ENCODE measurements at regions not wholly inside any gene's neighbourhood (a gene's known extent, or its start where the extent isn't known, plus 50 kb on each side); places are given as distances from the start of the nearest gene placed in this dataset.

- no peak for FAIRE-seq
- no peak for ATAC-seq
These were observed 59.0 kb upstream of the NFE2L3 start for GRCh38 chr7:26093023-26093422.

GRCh38 chr7:26096136-26096535 lies 55.9 kb upstream of the NFE2L3 start:
- no peak for ATAC-seq
- Histone ChIP-seq H3K9me3 (no peaks in the 10 kb centered on the region), H3K4me1 (peaks cover 10% of the 10 kb centered on the region; the same call in 2 of the 3 replicates), H3K27ac (no peak overlapping the region), H3K4me2 (no peak overlapping the region), H3K4me3 (no peak overlapping the region)
- CTCF ChIA-PET = interaction anchor here (1.7 to 1.9 kb wide), 2 partner anchors 18 to 269 kb away, joined by 6 to 9 read pairs; no protein-coding TSS in a partner anchor
- TF ChIP-seq KDM1A (IDR thresholded peaks at IDR 0.05; ENCODE audit: low read depth) = no peak
- TF ChIP-seq PBX3 (IDR thresholded peaks at IDR 0.05) = no peak
- no peak for TF ChIP-seq CBX8 (IDR thresholded peaks at IDR 0.05)
- no peak for TF ChIP-seq MYC (IDR thresholded peaks at IDR 0.05; ENCODE audit: borderline replicate concordance, low read length)
- TF ChIP-seq EHF (CRISPR knock-in tag; IDR thresholded peaks at IDR 0.05) = no peak
- TF ChIP-seq ELK1 (IDR thresholded peaks at IDR 0.05; ENCODE audit: low read depth, low read length) = no peak
- no peak for TF ChIP-seq USF2 (IDR thresholded peaks at IDR 0.05)
- TF ChIP-seq HEYL (CRISPR knock-in tag; IDR thresholded peaks at IDR 0.05) = no peak
- TF ChIP-seq NFE2L2 (conservative IDR thresholded peaks at IDR 0.05; ENCODE audit: low read length) = no peak
- TF ChIP-seq MAZ (IDR thresholded peaks at IDR 0.05; ENCODE audit: borderline replicate concordance, low read depth, low read length) = no peak
- no peak for TF ChIP-seq ATOH8 (CRISPR knock-in tag; IDR thresholded peaks at IDR 0.05; ENCODE audit: low read depth)
- no peak for TF ChIP-seq EP300 (IDR thresholded peaks at IDR 0.05)
- FAIRE-seq = no peak
- 84% methylated on average over 3 of the region's 3 CpGs for WGBS (ENCODE audit: missing lambda C conversion rate)
- POLR2A ChIA-PET = no interaction called here
- no peak for DNase-seq (ENCODE audit: low read depth in 1 of 2, low spot score in 1 of 2)

More at GRCh38 chr7:26093023-26093422, 59.0 kb upstream of the NFE2L3 start:
- H3K4me1 ChIP-seq = peaks cover 8% of the 10 kb centered on the region; the same call in 2 of the 3 replicates
- no peaks in the 10 kb centered on the region for H3K9me3 ChIP-seq
- POLR2A ChIA-PET = interaction anchor here (0.9 to 1.2 kb wide), 3 partner anchors 59 to 107 kb away, joined by 3 to 6 read pairs (median 5); partner anchors contain the start of gene NFE2L3
- H3K27ac ChIP-seq = no peak overlapping the region
- H3K4me2 ChIP-seq = no peak overlapping the region
- TF ChIP-seq KDM5A (IDR thresholded peaks at IDR 0.05) (no peak), ATOH8 (CRISPR knock-in tag; IDR thresholded peaks at IDR 0.05; ENCODE audit: low read depth) (no peak), KDM1A (IDR thresholded peaks at IDR 0.05; ENCODE audit: low read depth) (no peak), NPAS2 (CRISPR knock-in tag; IDR thresholded peaks at IDR 0.05; ENCODE audit: borderline replicate concordance) (no peak), CHD4 (IDR thresholded peaks at IDR 0.05; ENCODE audit: borderline replicate concordance) (no peak), HOXB13 (CRISPR knock-in tag; IDR thresholded peaks at IDR 0.05; ENCODE audit: low read depth) (no peak), MAFK (IDR thresholded peaks at IDR 0.05; ENCODE audit: partially characterized antibody) (no peak), HES2 (IDR thresholded peaks at IDR 0.05) (no peak), FOSB (CRISPR knock-in tag; IDR thresholded peaks at IDR 0.05) (no peak), ZFP36 (IDR thresholded peaks at IDR 0.05; ENCODE audit: borderline replicate concordance, partially characterized antibody) (no peak), BHLHE40 (IDR thresholded peaks at IDR 0.05; ENCODE audit: low read depth, low read length) (no peak)
- no peak overlapping the region for H3K4me3 ChIP-seq
- no peak for DNase-seq (ENCODE audit: low read depth in 1 of 2, low spot score in 1 of 2)
- CTCF ChIA-PET = interaction anchor here (0.9 to 7.1 kb wide), 11 partner anchors 10 to 575 kb away, joined by 3 to 94 read pairs (median 5); no protein-coding TSS in a partner anchor

All from A549 (cell line).